K562 (cell line): ENCODE measurements at regions not wholly inside any gene's neighbourhood (a gene's known extent, or its start where the extent isn't known, plus 50 kb on each side); places are given as distances from the start of the nearest gene placed in this dataset.

ENCODE experiments used
- EGR1 ChIP-seq: fragments of 450-650 bp; conservative IDR thresholded peaks from 2 replicates; pipeline ENCODE4 v1.6.1; 2017; ENCODE audit warnings: mild to moderate bottlenecking
- EP300 ChIP-seq: IDR thresholded peaks from 2 replicates; pipeline ENCODE4 v1.6.1; 2012; ENCODE audit warnings: low read length, improper control_type of control experiment
- EZH2 ChIP-seq: IDR thresholded peaks from 2 replicates; pipeline ENCODE4 v1.6.1; 2012; ENCODE audit warnings: low read depth, mild to moderate bottlenecking, inconsistent platforms, low read length, borderline replicate concordance
- HNRNPUL1 ChIP-seq: fragments of 200-400 bp; formaldehyde crosslinking; IDR thresholded peaks from 2 replicates; pipeline ENCODE4 v1.6.1; 2017; ENCODE audit warnings: low read length
- POLR2A ChIP-seq: fragments of 450-650 bp; conservative IDR thresholded peaks from 2 replicates; pipeline ENCODE4 v1.6.1; 2016
- PRPF4 ChIP-seq: fragments of 200-400 bp; formaldehyde crosslinking; IDR thresholded peaks from one replicate; pipeline ENCODE4 v1.6.1; 2017; ENCODE audit warnings: low read length, low read depth, mild to moderate bottlenecking; ENCODE audit not compliant: insufficient read depth, poor library complexity, severe bottlenecking
- RBM22 ChIP-seq: fragments of 200-400 bp; formaldehyde crosslinking; IDR thresholded peaks from 2 replicates; pipeline ENCODE4 v1.6.1; 2018; ENCODE audit warnings: low read length, low read depth; ENCODE audit not compliant: poor library complexity, severe bottlenecking
- REST ChIP-seq, 2 experiments: fragments of 450-650 bp; formaldehyde crosslinking in 1 of 2; IDR thresholded peaks; 2 replicates each; pipeline versions ENCODE4 v1.4.0 to v1.6.1; 2014 to 2020; ENCODE audit warnings: mild to moderate bottlenecking in 2 of 2, borderline replicate concordance in 1 of 2, low read depth in 1 of 2
- YY1 ChIP-seq, 3 experiments: IDR thresholded peaks; 2 replicates each; pipeline ENCODE4 v1.6.1; 2011; ENCODE audit warnings: low read length in 2 of 3, mild to moderate bottlenecking in 2 of 3, moderate library complexity in 2 of 3, borderline replicate concordance in 1 of 3, control low read depth in 1 of 3, low read depth in 1 of 3; ENCODE audit not compliant: insufficient read depth in 3 of 3, insufficient replicate concordance in 2 of 3, control insufficient read depth in 1 of 3, insufficient read length in 1 of 3; ENCODE audit errors: extremely low read depth in 1 of 3
- TF ChIP-seq, protein P1 (sequence below): sonication (generic); formaldehyde crosslinking; IDR thresholded peaks from 2 replicates; pipeline ENCODE4 v1.8.1; 2023; ENCODE audit warnings: mild to moderate bottlenecking, missing genetic modification reagents
- TF ChIP-seq, protein P2 (sequence below), 2 experiments: fragments of 450-650 bp in 1 of 2; sonication (generic) in 1 of 2; formaldehyde crosslinking; conservative IDR thresholded peaks; 2 replicates each; pipeline versions ENCODE4 v1.4.0 to v1.8.1; 2020 to 2022; ENCODE audit warnings: mild to moderate bottlenecking in 1 of 2, missing genetic modification reagents in 1 of 2
- TF ChIP-seq, protein P3 (sequence below), 3 experiments: IDR thresholded peaks in 2 of 3; conservative IDR thresholded peaks in 1 of 3; 2 replicates each; pipeline ENCODE4 v1.5.1; 2011 to 2012; ENCODE audit warnings: low read length in 3 of 3, mild to moderate bottlenecking in 3 of 3, control low read depth in 2 of 3, improper control_type of control experiment in 1 of 3, inconsistent platforms in 1 of 3, low read depth in 1 of 3, mixed read lengths in 1 of 3, moderate library complexity in 1 of 3; ENCODE audit not compliant: insufficient read depth in 2 of 3

GRCh38 chr1:55359611-55360010 lies 144.4 kb upstream of the USP24 start:
- TF ChIP-seq, protein P1, sequence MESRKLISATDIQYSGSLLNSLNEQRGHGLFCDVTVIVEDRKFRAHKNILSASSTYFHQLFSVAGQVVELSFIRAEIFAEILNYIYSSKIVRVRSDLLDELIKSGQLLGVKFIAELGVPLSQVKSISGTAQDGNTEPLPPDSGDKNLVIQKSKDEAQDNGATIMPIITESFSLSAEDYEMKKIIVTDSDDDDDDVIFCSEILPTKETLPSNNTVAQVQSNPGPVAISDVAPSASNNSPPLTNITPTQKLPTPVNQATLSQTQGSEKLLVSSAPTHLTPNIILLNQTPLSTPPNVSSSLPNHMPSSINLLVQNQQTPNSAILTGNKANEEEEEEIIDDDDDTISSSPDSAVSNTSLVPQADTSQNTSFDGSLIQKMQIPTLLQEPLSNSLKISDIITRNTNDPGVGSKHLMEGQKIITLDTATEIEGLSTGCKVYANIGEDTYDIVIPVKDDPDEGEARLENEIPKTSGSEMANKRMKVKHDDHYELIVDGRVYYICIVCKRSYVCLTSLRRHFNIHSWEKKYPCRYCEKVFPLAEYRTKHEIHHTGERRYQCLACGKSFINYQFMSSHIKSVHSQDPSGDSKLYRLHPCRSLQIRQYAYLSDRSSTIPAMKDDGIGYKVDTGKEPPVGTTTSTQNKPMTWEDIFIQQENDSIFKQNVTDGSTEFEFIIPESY (CRISPR knock-in tag) = no peak
- TF ChIP-seq RBM22 (no peak), POLR2A (no peak), REST (IDR thresholded peaks at IDR 0.05; ENCODE audit: borderline replicate concordance) (no peak), REST (CRISPR knock-in tag; IDR thresholded peaks at IDR 0.05; ENCODE audit: low read depth) (no peak), PRPF4 (no peak), EGR1 (no peak), EZH2 (no peak), EP300 (no peak), HNRNPUL1 (no peak), YY1 (IDR thresholded peaks at IDR 0.05; ENCODE audit: borderline replicate concordance in 1 of 3, control insufficient read depth in 1 of 3, extremely low read depth in 1 of 3, insufficient read depth in 3 of 3, insufficient read length in 1 of 3, insufficient replicate concordance in 2 of 3, low read depth in 1 of 3, low read length in 2 of 3) (no peak)
- TF ChIP-seq, protein P2, sequence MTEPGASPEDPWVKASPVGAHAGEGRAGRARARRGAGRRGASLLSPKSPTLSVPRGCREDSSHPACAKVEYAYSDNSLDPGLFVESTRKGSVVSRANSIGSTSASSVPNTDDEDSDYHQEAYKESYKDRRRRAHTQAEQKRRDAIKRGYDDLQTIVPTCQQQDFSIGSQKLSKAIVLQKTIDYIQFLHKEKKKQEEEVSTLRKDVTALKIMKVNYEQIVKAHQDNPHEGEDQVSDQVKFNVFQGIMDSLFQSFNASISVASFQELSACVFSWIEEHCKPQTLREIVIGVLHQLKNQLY (CRISPR knock-in tag; conservative IDR thresholded peaks at IDR 0.05) = no peak
- TF ChIP-seq, protein P3, sequence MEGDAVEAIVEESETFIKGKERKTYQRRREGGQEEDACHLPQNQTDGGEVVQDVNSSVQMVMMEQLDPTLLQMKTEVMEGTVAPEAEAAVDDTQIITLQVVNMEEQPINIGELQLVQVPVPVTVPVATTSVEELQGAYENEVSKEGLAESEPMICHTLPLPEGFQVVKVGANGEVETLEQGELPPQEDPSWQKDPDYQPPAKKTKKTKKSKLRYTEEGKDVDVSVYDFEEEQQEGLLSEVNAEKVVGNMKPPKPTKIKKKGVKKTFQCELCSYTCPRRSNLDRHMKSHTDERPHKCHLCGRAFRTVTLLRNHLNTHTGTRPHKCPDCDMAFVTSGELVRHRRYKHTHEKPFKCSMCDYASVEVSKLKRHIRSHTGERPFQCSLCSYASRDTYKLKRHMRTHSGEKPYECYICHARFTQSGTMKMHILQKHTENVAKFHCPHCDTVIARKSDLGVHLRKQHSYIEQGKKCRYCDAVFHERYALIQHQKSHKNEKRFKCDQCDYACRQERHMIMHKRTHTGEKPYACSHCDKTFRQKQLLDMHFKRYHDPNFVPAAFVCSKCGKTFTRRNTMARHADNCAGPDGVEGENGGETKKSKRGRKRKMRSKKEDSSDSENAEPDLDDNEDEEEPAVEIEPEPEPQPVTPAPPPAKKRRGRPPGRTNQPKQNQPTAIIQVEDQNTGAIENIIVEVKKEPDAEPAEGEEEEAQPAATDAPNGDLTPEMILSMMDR (IDR thresholded peaks at IDR 0.05 in 2 of 3, conservative IDR thresholded peaks at IDR 0.05 in 1 of 3; ENCODE audit: insufficient read depth in 2 of 3, low read depth in 1 of 3, low read length in 3 of 3) = no peak
